Body of pancreas (tissue), 4 donors: ENCODE measurements at regions not wholly inside any gene's neighbourhood (a gene's known extent, or its start where the extent isn't known, plus 50 kb on each side); places are given as distances from the start of the nearest gene placed in this dataset.
"Not testable (repeated sequence)": the region's sequence is repeated elsewhere in the genome, so short reads cannot be mapped to it uniquely, and the experiment has no call there.

ENCODE experiments used
- ATAC-seq: fragments of 150-250 bp; one replicate; pipeline ENCODE4 v1.9.1; 2016
- DNase-seq, 4 donors: peaks; one replicate each; pipeline ENCODE4 v3.0.0-alpha.2; 2019
- H3K27ac ChIP-seq, 4 donors: fragments of 200-600 bp; sonication (generic); 1 replicate in 3 of 4; 2 replicates in 1 of 4; pipeline versions ENCODE4 v1.5.1 to v1.6.1; 2016 to 2019; ENCODE audit warnings: mild to moderate bottlenecking in 1 of 4, mixed read lengths in 1 of 4, moderate library complexity in 1 of 4
- H3K27me3 ChIP-seq, 2 donors: fragments of 200-600 bp; sonication (generic); one replicate each; pipeline ENCODE4 v1.6.0; 2016; ENCODE audit warnings: mild to moderate bottlenecking in 1 of 2
- H3K36me3 ChIP-seq, 2 donors: fragments of 200-600 bp; sonication (generic); replicated peaks in 1 of 2; 2 replicates each; pipeline ENCODE4 v1.5.1; 2016; ENCODE audit warnings: low read depth in 2 of 2; ENCODE audit not compliant: insufficient read depth in 1 of 2
- H3K4me1 ChIP-seq: fragments of 200-600 bp; sonication (generic); one replicate; pipeline ENCODE4 v1.6.0; 2016
- H3K4me3 ChIP-seq, 2 donors: fragments of 200-600 bp; sonication (generic); 1 replicate in 1 of 2; 2 replicates in 1 of 2; pipeline ENCODE4 v1.5.1; 2016 to 2019
- H3K9me3 ChIP-seq, 3 donors: fragments of 200-600 bp; sonication (generic); 1 replicate in 2 of 3; 2 replicates in 1 of 3; pipeline ENCODE4 v1.5.1; 2016
- CTCF ChIP-seq, 7 experiments: fragments of 450-650 bp in 4 of 7; fragments of 200-600 bp in 3 of 7; sonication (generic) in 3 of 7; IDR thresholded peaks; one replicate each; pipeline ENCODE4 v1.5.1; 2016 to 2019; ENCODE audit warnings: antibody characterized with exemption in 7 of 7
- POLR2A ChIP-seq, 3 donors: fragments of 450-650 bp; IDR thresholded peaks; one replicate each; pipeline ENCODE4 v1.6.1; 2016; ENCODE audit warnings: antibody characterized with exemption in 3 of 3, mild to moderate bottlenecking in 2 of 3
- WGBS, 2 donors: methylation state at CpG; one replicate each; pipeline ENCODE4 v1.1.5; 2017; 5-methylcytosine and 5-hydroxymethylcytosine counted together
- intact Hi-C: fragments of 100-400 bp; cut with DNase I; formaldehyde crosslinking; loops from one replicate; pipeline ENCODE4 v1.15.1; 2023

- H3K4me1 ChIP-seq = no peaks in the 10 kb centered on the region
- H3K36me3 ChIP-seq = no peaks in the 10 kb centered on the region
- H3K4me3 ChIP-seq = no peak overlapping the region
- H3K27ac ChIP-seq = no peak overlapping the region
- no peak for ATAC-seq
- WGBS, 2 donors = 54 to 56% methylated on average over 14 of the region's 14 CpGs
- H3K27me3 ChIP-seq = no peaks in the 10 kb centered on the region
- DNase-seq = no peak
- H3K9me3 ChIP-seq = no peaks in the 10 kb centered on the region
- intact Hi-C loops = no loop called here
- TF ChIP-seq CTCF (IDR thresholded peaks at IDR 0.05) (no peak), POLR2A (IDR thresholded peaks at IDR 0.05) (no peak)
Observed at GRCh38 chr2:204143216-204144014, 206.9 kb downstream of the ICOS start.

DNA sequence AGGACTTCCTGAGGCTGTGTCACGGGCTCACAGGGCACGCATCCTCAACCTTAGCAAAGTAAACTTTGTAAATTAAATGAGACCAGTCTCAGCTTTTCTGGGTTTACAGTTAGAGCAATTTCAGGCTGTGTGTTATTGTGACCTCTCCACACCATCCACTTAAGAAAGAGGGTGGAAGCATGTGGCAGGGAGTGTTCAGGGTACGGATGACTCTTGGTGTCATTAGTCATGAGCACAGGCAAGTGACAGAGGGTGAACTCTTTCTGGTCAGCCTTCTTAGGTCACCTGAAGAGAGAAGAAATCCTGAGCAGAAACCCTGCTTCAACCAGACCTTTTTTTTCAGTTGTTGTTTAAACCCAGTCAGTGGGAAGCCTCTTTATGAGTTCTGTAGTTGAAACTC lies 207.9 kb downstream of the ICOS start:
- no peak for TF ChIP-seq POLR2A (IDR thresholded peaks at IDR 0.05)
- TF ChIP-seq CTCF (IDR thresholded peaks at IDR 0.05) = no peak

GRCh38 chr2:204145263-204145751 lies 208.7 kb downstream of the ICOS start:
- Histone ChIP-seq H3K27me3 (no peaks in the 10 kb centered on the region), H3K9me3 (no peaks in the 10 kb centered on the region), H3K27ac (no peak overlapping the region), H3K4me3 (peak overlapping the region in 1 of 2 donors; percentile 44), H3K36me3 (no peaks in the 10 kb centered on the region), H3K4me1 (no peaks in the 10 kb centered on the region)
- 6 to 8% methylated on average over 13 of the region's 13 CpGs for WGBS, 2 donors
- DNase-seq (peak; percentile 76 to 79 (median 76)), ATAC-seq (peak; percentile 94)
- intact Hi-C loops = no loop called here
- peak; percentile 82 to 92 (median 90) for TF ChIP-seq CTCF (IDR thresholded peaks at IDR 0.05)
- TF ChIP-seq POLR2A (IDR thresholded peaks at IDR 0.05) = peak in 1 of 3 donors; percentile 19

More for the DNA sequence above, 207.9 kb downstream of the ICOS start:
- DNase-seq (no peak), ATAC-seq (no peak)
- Histone ChIP-seq H3K27me3 (no peaks in the 10 kb centered on the region), H3K4me3 (no peak overlapping the region), H3K9me3 (no peaks in the 10 kb centered on the region), H3K36me3 (no peaks in the 10 kb centered on the region), H3K27ac (no peak overlapping the region), H3K4me1 (no peaks in the 10 kb centered on the region)
- WGBS, 2 donors = 76 to 81% methylated on average over 3 of the region's 3 CpGs
- intact Hi-C loops = no loop called here

DNA sequence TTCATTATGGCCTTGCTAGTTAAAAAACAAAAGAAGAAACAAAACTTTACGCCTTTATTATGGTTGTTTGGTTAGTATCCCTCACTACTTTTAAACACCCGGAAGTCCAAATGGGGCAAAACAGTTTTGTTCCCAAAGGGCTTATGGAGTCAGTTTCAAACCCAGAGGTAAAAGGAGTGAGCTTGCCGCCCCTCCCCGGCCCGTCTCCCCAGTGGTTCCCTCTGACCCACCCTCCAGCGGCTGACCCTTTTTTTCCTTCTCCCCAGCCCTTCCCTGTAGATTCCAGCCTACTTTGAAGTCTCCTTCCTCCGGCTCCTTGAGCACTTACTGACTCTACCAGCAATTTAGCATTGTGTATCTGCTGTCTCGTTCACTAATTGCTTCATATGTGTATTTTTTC lies 209.2 kb downstream of the ICOS start:
- intact Hi-C loops = no loop called here
- 20 to 22% methylated on average over 8 of the region's 8 CpGs for WGBS, 2 donors
- peak in 1 of 4 donors; percentile 11 for DNase-seq
- Histone ChIP-seq H3K27me3 (no peaks in the 10 kb centered on the region), H3K36me3 (no peaks in the 10 kb centered on the region), H3K4me1 (no peaks in the 10 kb centered on the region), H3K9me3 (no peaks in the 10 kb centered on the region), H3K4me3 (peak overlapping the region in 1 of 2 donors; percentile 44), H3K27ac (no peak overlapping the region)
- no peak for TF ChIP-seq POLR2A (IDR thresholded peaks at IDR 0.05)
- TF ChIP-seq CTCF (IDR thresholded peaks at IDR 0.05) = no peak
- ATAC-seq = peak; percentile 31

GRCh38 chr2:204147040-204147439 lies 210.5 kb downstream of the ICOS start:
- 94 to 96% methylated on average over 2 of the region's 2 CpGs for WGBS, 2 donors
- H3K36me3 ChIP-seq, H3K4me1 ChIP-seq, DNase-seq, H3K4me3 ChIP-seq, H3K27me3 ChIP-seq, intact Hi-C loops, ATAC-seq, H3K9me3 ChIP-seq, H3K27ac ChIP-seq: not testable (repeated sequence)
